Thoracic aorta (tissue), 2 donors: ENCODE measurements at regions not wholly inside any gene's neighbourhood (a gene's known extent, or its start where the extent isn't known, plus 50 kb on each side); places are given as distances from the start of the nearest gene placed in this dataset.

Source experiments
- ATAC-seq: fragments of 150-250 bp; one replicate; pipeline ENCODE4 v1.8.0; 2017; ENCODE audit warnings: low read depth; ENCODE audit not compliant: insufficient number of reproducible peaks, low FRiP score
- DNase-seq: peaks from one replicate; pipeline ENCODE4 v3.0.0-alpha.2; 2020; ENCODE audit warnings: low spot score
- H3K27ac ChIP-seq, 2 donors: fragments of 200-600 bp; sonication (generic); 1 replicate in 1 of 2; 2 replicates in 1 of 2; pipeline ENCODE4 v1.5.1; 2016; ENCODE audit warnings: mild to moderate bottlenecking in 2 of 2, moderate library complexity in 2 of 2
- H3K27me3 ChIP-seq: fragments of 200-600 bp; sonication (generic); replicated peaks from 2 replicates; pipeline ENCODE4 v1.6.0; 2016; ENCODE audit warnings: mild to moderate bottlenecking; ENCODE audit not compliant: insufficient read depth
- H3K36me3 ChIP-seq: fragments of 200-600 bp; sonication (generic); one replicate; pipeline ENCODE4 v1.5.1; 2016
- H3K4me1 ChIP-seq, 2 donors: fragments of 200-600 bp; sonication (generic); 1 replicate in 1 of 2; 2 replicates in 1 of 2; pipeline versions ENCODE4 v1.5.1 to v1.6.0; 2016; ENCODE audit warnings: low read depth in 2 of 2, mild to moderate bottlenecking in 1 of 2; ENCODE audit not compliant: control insufficient read depth in 1 of 2
- H3K4me3 ChIP-seq: fragments of 200-600 bp; sonication (generic); 2 replicates; pipeline ENCODE4 v1.5.1; 2016; ENCODE audit warnings: mild to moderate bottlenecking
- H3K9me3 ChIP-seq: fragments of 200-600 bp; sonication (generic); 2 replicates; pipeline ENCODE4 v1.5.1; 2016
- CTCF ChIP-seq: fragments of 200-600 bp; sonication (generic); IDR thresholded peaks from one replicate; pipeline ENCODE4 v1.5.1; 2019; ENCODE audit warnings: antibody characterized with exemption

GRCh38 chr7:120180221-120180620, 92.8 kb upstream of the KCND2 start:
- no peak for DNase-seq
- Histone ChIP-seq H3K4me3 (no peak overlapping the region), H3K9me3 (no peaks in the 10 kb centered on the region), H3K27me3 (no peaks in the 10 kb centered on the region), H3K36me3 (no peaks in the 10 kb centered on the region), H3K4me1 (peaks cover 10 to 24% of the 10 kb centered on the region in 2 donors), H3K27ac (peak overlapping the region in 1 of 2 donors; percentile 64)
- ATAC-seq = peak; percentile 62
- no peak for TF ChIP-seq CTCF

DNA sequence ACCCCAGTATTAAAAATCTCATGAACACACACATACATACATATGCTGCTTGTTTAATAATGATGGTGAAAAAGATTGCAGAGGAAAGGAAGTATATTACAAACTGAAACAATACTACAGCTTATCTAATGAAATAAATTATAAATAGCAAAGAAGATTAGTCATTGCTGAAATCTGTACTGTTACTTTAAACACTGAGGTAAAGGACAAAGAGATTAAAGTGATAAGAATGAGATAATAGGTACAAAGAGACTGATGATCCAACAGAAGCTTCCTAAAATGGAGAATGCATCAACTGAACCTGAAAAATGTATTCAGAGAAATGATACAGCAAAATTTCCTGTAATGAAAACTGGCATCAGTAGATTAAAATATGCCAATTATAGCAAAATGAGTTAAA, 91.5 kb upstream of the KCND2 start:
- DNase-seq = no peak
- Histone ChIP-seq H3K27me3 (no peaks in the 10 kb centered on the region), H3K4me3 (no peak overlapping the region), H3K36me3 (no peaks in the 10 kb centered on the region), H3K4me1 (peaks cover 20 to 37% of the 10 kb centered on the region in 2 donors), H3K9me3 (no peaks in the 10 kb centered on the region), H3K27ac (no peak overlapping the region)
- ATAC-seq = no peak
- no peak for TF ChIP-seq CTCF

- Histone ChIP-seq H3K27ac (peak overlapping the region; percentile 63 to 71), H3K9me3 (no peaks in the 10 kb centered on the region), H3K4me1 (peaks cover 16 to 31% of the 10 kb centered on the region in 2 donors), H3K27me3 (no peaks in the 10 kb centered on the region), H3K36me3 (no peaks in the 10 kb centered on the region), H3K4me3 (no peak overlapping the region)
- no peak for DNase-seq
- TF ChIP-seq CTCF = no peak
- ATAC-seq = no peak
These were observed 88.1 kb upstream of the KCND2 start for GRCh38 chr7:120184866-120185265.

- Histone ChIP-seq H3K27ac (peak overlapping the region in 1 of 2 donors; percentile 71), H3K36me3 (no peaks in the 10 kb centered on the region), H3K4me1 (peaks cover 16 to 27% of the 10 kb centered on the region in 2 donors), H3K27me3 (no peaks in the 10 kb centered on the region), H3K4me3 (no peak overlapping the region), H3K9me3 (no peaks in the 10 kb centered on the region)
- no peak for TF ChIP-seq CTCF
- no peak for DNase-seq
- no peak for ATAC-seq
These were observed 86.9 kb upstream of the KCND2 start for GRCh38 chr7:120185940-120186682.

DNA sequence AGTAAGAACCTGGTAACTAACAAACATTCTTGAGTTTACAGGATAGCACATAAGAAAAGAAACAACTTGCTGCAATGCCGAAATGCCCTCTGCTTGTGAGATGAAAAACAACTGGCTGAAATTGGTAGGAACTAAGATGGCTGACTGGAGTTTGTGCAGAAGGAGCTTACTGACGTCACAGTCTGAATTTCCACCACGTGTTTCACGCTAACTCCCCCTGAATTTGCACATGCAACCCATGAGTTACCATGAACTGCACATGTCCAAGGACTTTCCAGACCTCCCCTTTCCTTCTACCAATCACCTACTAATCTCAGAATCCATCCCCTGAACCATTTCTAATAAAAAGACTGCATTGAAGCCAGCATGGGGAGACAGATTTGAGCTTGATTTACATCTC, 86.3 kb upstream of the KCND2 start:
- DNase-seq (no peak), ATAC-seq (no peak)
- Histone ChIP-seq H3K27ac (peak overlapping the region in 1 of 2 donors; percentile 71), H3K4me3 (no peak overlapping the region), H3K27me3 (no peaks in the 10 kb centered on the region), H3K36me3 (no peaks in the 10 kb centered on the region), H3K9me3 (no peaks in the 10 kb centered on the region), H3K4me1 (peaks cover 16 to 22% of the 10 kb centered on the region in 2 donors)
- TF ChIP-seq CTCF = no peak
